ENCODE measurements at regions not wholly inside any gene's neighbourhood (a gene's known extent, or its start where the extent isn't known, plus 50 kb on each side); places are given as distances from the start of the nearest gene placed in this dataset.

GRCh38 chr5:42059291-42059690, 134.2 kb downstream of the FBXO4 start:
- Histone ChIP-seq H3K36me3 (replicated peaks in 1 of 2) (no peaks in the 10 kb centered on the region), H3K9me3 (replicated peaks in 1 of 3) (no peaks in the 10 kb centered on the region), H3K27ac (no peak overlapping the region), H3K4me1 (replicated peaks in 1 of 2) (no peaks in the 10 kb centered on the region), H3K4me3 (no peak overlapping the region), H3K27me3 (no peaks in the 10 kb centered on the region)
- no peak for DNase-seq
- 41 to 60% (median 52%) methylated on average over 3 of the region's 3 CpGs for WGBS, 4 donors
- intact Hi-C loops (cut with DNase I) = loop anchor here in 1 of 2 donors (10.0 kb wide), 1 partner anchor 204 kb away; no protein-coding TSS in a partner anchor
- TF ChIP-seq, protein P1, sequence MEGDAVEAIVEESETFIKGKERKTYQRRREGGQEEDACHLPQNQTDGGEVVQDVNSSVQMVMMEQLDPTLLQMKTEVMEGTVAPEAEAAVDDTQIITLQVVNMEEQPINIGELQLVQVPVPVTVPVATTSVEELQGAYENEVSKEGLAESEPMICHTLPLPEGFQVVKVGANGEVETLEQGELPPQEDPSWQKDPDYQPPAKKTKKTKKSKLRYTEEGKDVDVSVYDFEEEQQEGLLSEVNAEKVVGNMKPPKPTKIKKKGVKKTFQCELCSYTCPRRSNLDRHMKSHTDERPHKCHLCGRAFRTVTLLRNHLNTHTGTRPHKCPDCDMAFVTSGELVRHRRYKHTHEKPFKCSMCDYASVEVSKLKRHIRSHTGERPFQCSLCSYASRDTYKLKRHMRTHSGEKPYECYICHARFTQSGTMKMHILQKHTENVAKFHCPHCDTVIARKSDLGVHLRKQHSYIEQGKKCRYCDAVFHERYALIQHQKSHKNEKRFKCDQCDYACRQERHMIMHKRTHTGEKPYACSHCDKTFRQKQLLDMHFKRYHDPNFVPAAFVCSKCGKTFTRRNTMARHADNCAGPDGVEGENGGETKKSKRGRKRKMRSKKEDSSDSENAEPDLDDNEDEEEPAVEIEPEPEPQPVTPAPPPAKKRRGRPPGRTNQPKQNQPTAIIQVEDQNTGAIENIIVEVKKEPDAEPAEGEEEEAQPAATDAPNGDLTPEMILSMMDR (IDR thresholded peaks at IDR 0.05) = no peak
- no peak for TF ChIP-seq POLR2A (IDR thresholded peaks at IDR 0.05)

- Histone ChIP-seq H3K4me1 (replicated peaks in 1 of 2) (no peaks in the 10 kb centered on the region), H3K27ac (no peak overlapping the region), H3K36me3 (replicated peaks in 1 of 2) (no peaks in the 10 kb centered on the region), H3K9me3 (replicated peaks in 1 of 3) (no peaks in the 10 kb centered on the region), H3K27me3 (no peaks in the 10 kb centered on the region), H3K4me3 (no peak overlapping the region)
- TF ChIP-seq, protein P1 (IDR thresholded peaks at IDR 0.05) = no peak
- TF ChIP-seq POLR2A (IDR thresholded peaks at IDR 0.05) = no peak
- no peak for DNase-seq
- 80 to 89% (median 82%) methylated on average over 16 of the region's 16 CpGs for WGBS, 4 donors
- intact Hi-C loops (cut with DNase I) = loop anchor here in 1 of 2 donors (10.0 kb wide), 1 partner anchor 205 kb away; no protein-coding TSS in a partner anchor
Observed at GRCh38 chr5:42059778-42060464, 134.8 kb downstream of the FBXO4 start.

DNA sequence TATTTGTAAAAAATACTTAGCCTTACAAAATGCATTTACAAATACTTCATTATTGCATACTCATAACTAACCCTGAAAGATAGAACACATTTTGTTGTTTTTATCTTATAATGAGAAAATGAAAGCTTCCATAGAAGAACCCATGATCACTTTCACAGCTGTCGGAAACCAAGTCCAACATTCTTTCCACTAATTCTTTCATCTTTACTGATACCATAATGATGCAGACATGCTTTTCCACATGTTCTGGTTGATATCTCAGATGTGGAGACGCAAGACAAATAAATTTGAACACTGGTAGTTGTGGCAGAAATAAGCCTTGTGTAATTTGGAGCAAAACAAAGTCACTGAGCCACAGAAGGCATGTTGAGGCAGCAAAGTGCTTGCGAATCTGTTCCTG, 136.0 kb downstream of the FBXO4 start:
- no peaks in the 10 kb centered on the region for H3K36me3 ChIP-seq (replicated peaks in 1 of 2)
- H3K27me3 ChIP-seq = no peaks in the 10 kb centered on the region
- DNase-seq = no peak
- H3K9me3 ChIP-seq (replicated peaks in 1 of 3) = no peaks in the 10 kb centered on the region
- intact Hi-C loops (cut with DNase I) = no loop called here
- H3K27ac ChIP-seq = no peak overlapping the region
- TF ChIP-seq, protein P1 (IDR thresholded peaks at IDR 0.05) = no peak
- no peak for TF ChIP-seq POLR2A (IDR thresholded peaks at IDR 0.05)
- H3K4me3 ChIP-seq = no peak overlapping the region
- 75 to 82% (median 79%) methylated on average over 3 of the region's 3 CpGs for WGBS, 4 donors
- no peaks in the 10 kb centered on the region for H3K4me1 ChIP-seq (replicated peaks in 1 of 2)

DNA sequence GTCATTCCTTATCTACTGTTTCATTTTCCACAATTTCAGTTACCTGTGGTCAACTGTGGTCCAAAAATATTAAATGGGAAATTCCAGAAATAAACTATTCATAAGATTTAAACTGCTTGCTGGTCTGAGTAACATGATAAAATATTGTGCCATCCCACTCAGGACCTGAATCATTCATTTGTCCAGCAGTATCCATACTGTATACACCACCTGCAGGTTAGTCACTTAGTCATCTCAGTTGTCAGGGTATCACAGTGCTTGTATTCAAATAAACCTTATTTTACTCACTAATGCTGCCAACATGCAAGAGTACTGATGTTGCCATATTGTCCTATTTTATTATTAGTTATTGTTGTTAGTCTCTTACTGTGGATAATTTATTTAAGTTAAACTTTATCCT, 139.7 kb downstream of the FBXO4 start:
- H3K9me3 ChIP-seq (replicated peaks in 1 of 3) = no peaks in the 10 kb centered on the region
- H3K4me3 ChIP-seq = no peak overlapping the region
- TF ChIP-seq, protein P1 (IDR thresholded peaks at IDR 0.05) = no peak
- TF ChIP-seq POLR2A (IDR thresholded peaks at IDR 0.05) = no peak
- DNase-seq = no peak
- H3K4me1 ChIP-seq (replicated peaks in 1 of 2) = no peaks in the 10 kb centered on the region
- H3K27me3 ChIP-seq = no peaks in the 10 kb centered on the region
- no peak overlapping the region for H3K27ac ChIP-seq
- no peaks in the 10 kb centered on the region for H3K36me3 ChIP-seq (replicated peaks in 1 of 2)
- intact Hi-C loops (cut with DNase I) = no loop called here
